Esophagus squamous epithelium (tissue), 5 donors: ENCODE measurements at regions not wholly inside any gene's neighbourhood (a gene's known extent, or its start where the extent isn't known, plus 50 kb on each side); places are given as distances from the start of the nearest gene placed in this dataset.

Experiments
- DNase-seq: peaks from one replicate; lab custom pipeline; 2025; lab: John Stamatoyannopoulos, UW
- H3K27ac ChIP-seq, 4 donors: fragments of 200-600 bp; sonication (generic); one replicate each; pipeline ENCODE4 v1.5.1; 2016 to 2019; ENCODE audit warnings: mild to moderate bottlenecking in 1 of 4
- H3K27me3 ChIP-seq, 4 donors: fragments of 200-600 bp; sonication (generic); 1 replicate in 3 of 4; 2 replicates in 1 of 4; pipeline versions ENCODE4 v1.5.1 to v1.6.0; 2017 to 2021; ENCODE audit warnings: antibody characterized with exemption in 1 of 4
- H3K36me3 ChIP-seq, 3 donors: fragments of 200-600 bp; sonication (generic); one replicate each; pipeline ENCODE4 v1.5.1; 2016 to 2019
- H3K4me1 ChIP-seq, 3 donors: fragments of 200-600 bp; sonication (generic); one replicate each; pipeline ENCODE4 v1.5.1; 2017 to 2019
- H3K4me3 ChIP-seq, 4 donors: fragments of 200-600 bp; sonication (generic); 1 replicate in 3 of 4; 2 replicates in 1 of 4; pipeline ENCODE4 v1.5.1; 2016 to 2019; ENCODE audit warnings: mild to moderate bottlenecking in 2 of 4, moderate library complexity in 1 of 4
- H3K9me3 ChIP-seq, 3 donors: fragments of 200-600 bp; sonication (generic); one replicate each; pipeline ENCODE4 v1.5.1; 2016 to 2019
- CTCF ChIP-seq, 6 experiments: fragments of 450-650 bp in 4 of 6; fragments of 200-600 bp in 2 of 6; sonication (generic) in 2 of 6; IDR thresholded peaks; one replicate each; pipeline ENCODE4 v1.5.1; 2016 to 2019; ENCODE audit warnings: antibody characterized with exemption in 6 of 6, mild to moderate bottlenecking in 4 of 6, moderate library complexity in 4 of 6
- POLR2A ChIP-seq, 4 donors: fragments of 450-650 bp; IDR thresholded peaks; one replicate each; pipeline ENCODE4 v1.6.1; 2017; ENCODE audit warnings: antibody characterized with exemption in 4 of 4, mild to moderate bottlenecking in 4 of 4, moderate library complexity in 3 of 4
- WGBS, 2 donors: methylation state at CpG; one replicate each; pipeline ENCODE4 v1.1.5; 2018; 5-methylcytosine and 5-hydroxymethylcytosine counted together
- intact Hi-C: fragments of 100-400 bp; cut with DNase I; formaldehyde crosslinking; loops from one replicate; pipeline ENCODE4 v1.15.0; 2022
- donor health status: DM: yes; HTN: yes; CAD: no.

- H3K4me1 ChIP-seq = no peaks in the 10 kb centered on the region
- H3K36me3 ChIP-seq = no peaks in the 10 kb centered on the region
- DNase-seq = no peak
- H3K4me3 ChIP-seq = no peak overlapping the region
- H3K9me3 ChIP-seq = peaks cover 0 to 16% (median 0%) of the 10 kb centered on the region in 3 donors
- TF ChIP-seq POLR2A (IDR thresholded peaks at IDR 0.05) = no peak
- TF ChIP-seq CTCF (IDR thresholded peaks at IDR 0.05) = no peak
- no peak overlapping the region for H3K27ac ChIP-seq
- WGBS, 2 donors = 88% methylated on average over 3 of the region's 3 CpGs
- intact Hi-C loops = no loop called here
- peaks cover 0 to 11% (median 0%) of the 10 kb centered on the region in 4 donors for H3K27me3 ChIP-seq
These were observed 56.1 kb upstream of the SPRED2 start for GRCh38 chr2:65488527-65488926.

- no peak for DNase-seq
- Histone ChIP-seq H3K9me3 (peaks cover 0 to 16% (median 0%) of the 10 kb centered on the region in 3 donors), H3K4me3 (no peak overlapping the region), H3K27me3 (peaks cover 0 to 8% (median 0%) of the 10 kb centered on the region in 4 donors), H3K27ac (no peak overlapping the region), H3K36me3 (no peaks in the 10 kb centered on the region), H3K4me1 (no peaks in the 10 kb centered on the region)
- 55% methylated on average over 4 to 5 of the region's 5 CpGs for WGBS, 2 donors
- intact Hi-C loops = no loop called here
- no peak for TF ChIP-seq CTCF (IDR thresholded peaks at IDR 0.05)
- TF ChIP-seq POLR2A (IDR thresholded peaks at IDR 0.05) = no peak
These were observed 55.0 kb upstream of the SPRED2 start for GRCh38 chr2:65487404-65487803.

GRCh38 chr2:65486802-65487201 is 54.4 kb upstream of the SPRED2 start:
- H3K27ac ChIP-seq = no peak overlapping the region
- H3K4me3 ChIP-seq = no peak overlapping the region
- H3K27me3 ChIP-seq = peaks cover 0 to 8% (median 0%) of the 10 kb centered on the region in 4 donors
- no peak for DNase-seq
- no peaks in the 10 kb centered on the region for H3K36me3 ChIP-seq
- peaks cover 0 to 16% (median 0%) of the 10 kb centered on the region in 3 donors for H3K9me3 ChIP-seq
- TF ChIP-seq POLR2A (IDR thresholded peaks at IDR 0.05) = no peak
- TF ChIP-seq CTCF (IDR thresholded peaks at IDR 0.05) = no peak
- intact Hi-C loops = no loop called here
- 78 to 84% methylated on average over 4 of the region's 4 CpGs for WGBS, 2 donors
- no peaks in the 10 kb centered on the region for H3K4me1 ChIP-seq

GRCh38 chr2:65486282-65486681 is 53.9 kb upstream of the SPRED2 start:
- Histone ChIP-seq H3K27me3 (peaks cover 0 to 8% (median 0%) of the 10 kb centered on the region in 4 donors), H3K27ac (no peak overlapping the region), H3K9me3 (peaks cover 0 to 16% (median 0%) of the 10 kb centered on the region in 3 donors), H3K36me3 (no peaks in the 10 kb centered on the region), H3K4me3 (no peak overlapping the region), H3K4me1 (no peaks in the 10 kb centered on the region)
- WGBS, 2 donors = 100% methylated on average over 2 of the region's 2 CpGs
- intact Hi-C loops = no loop called here
- TF ChIP-seq CTCF (IDR thresholded peaks at IDR 0.05) (no peak), POLR2A (IDR thresholded peaks at IDR 0.05) (no peak)
- DNase-seq = no peak

- Histone ChIP-seq H3K9me3 (peaks cover 0 to 16% (median 0%) of the 10 kb centered on the region in 3 donors), H3K4me3 (no peak overlapping the region), H3K27me3 (peaks cover 0 to 8% (median 0%) of the 10 kb centered on the region in 4 donors), H3K36me3 (no peaks in the 10 kb centered on the region), H3K27ac (no peak overlapping the region), H3K4me1 (no peaks in the 10 kb centered on the region)
- intact Hi-C loops = no loop called here
- no peak for DNase-seq
- no peak for TF ChIP-seq POLR2A (IDR thresholded peaks at IDR 0.05)
- no peak for TF ChIP-seq CTCF (IDR thresholded peaks at IDR 0.05)
- WGBS, 2 donors = 86 to 90% methylated on average over 5 of the region's 5 CpGs
These were observed 53.4 kb upstream of the SPRED2 start for GRCh38 chr2:65485839-65486238.
